ENCODE measurements at regions not wholly inside any gene's neighbourhood (a gene's known extent, or its start where the extent isn't known, plus 50 kb on each side); places are given as distances from the start of the nearest gene placed in this dataset.

GRCh38 chr13:34103854-34104253 lies 285.9 kb downstream of the RFC3 start:
- TF ChIP-seq, protein P1, sequence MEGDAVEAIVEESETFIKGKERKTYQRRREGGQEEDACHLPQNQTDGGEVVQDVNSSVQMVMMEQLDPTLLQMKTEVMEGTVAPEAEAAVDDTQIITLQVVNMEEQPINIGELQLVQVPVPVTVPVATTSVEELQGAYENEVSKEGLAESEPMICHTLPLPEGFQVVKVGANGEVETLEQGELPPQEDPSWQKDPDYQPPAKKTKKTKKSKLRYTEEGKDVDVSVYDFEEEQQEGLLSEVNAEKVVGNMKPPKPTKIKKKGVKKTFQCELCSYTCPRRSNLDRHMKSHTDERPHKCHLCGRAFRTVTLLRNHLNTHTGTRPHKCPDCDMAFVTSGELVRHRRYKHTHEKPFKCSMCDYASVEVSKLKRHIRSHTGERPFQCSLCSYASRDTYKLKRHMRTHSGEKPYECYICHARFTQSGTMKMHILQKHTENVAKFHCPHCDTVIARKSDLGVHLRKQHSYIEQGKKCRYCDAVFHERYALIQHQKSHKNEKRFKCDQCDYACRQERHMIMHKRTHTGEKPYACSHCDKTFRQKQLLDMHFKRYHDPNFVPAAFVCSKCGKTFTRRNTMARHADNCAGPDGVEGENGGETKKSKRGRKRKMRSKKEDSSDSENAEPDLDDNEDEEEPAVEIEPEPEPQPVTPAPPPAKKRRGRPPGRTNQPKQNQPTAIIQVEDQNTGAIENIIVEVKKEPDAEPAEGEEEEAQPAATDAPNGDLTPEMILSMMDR (IDR thresholded peaks at IDR 0.05): no peak
- TF ChIP-seq POLR2A (IDR thresholded peaks at IDR 0.05): no peak
- Histone ChIP-seq H3K27ac (no peak overlapping the region), H3K9me3 (no peaks in the 10 kb centered on the region), H3K4me3 (replicated peaks in 1 of 3) (no peak overlapping the region), H3K4me1 (no peaks in the 10 kb centered on the region), H3K27me3 (no peaks in the 10 kb centered on the region), H3K36me3 (no peaks in the 10 kb centered on the region)
- intact Hi-C loops (cut with DNase I): no loop called here
- DNase-seq: no peak
- WGBS, 2 donors: 83 to 84% methylated on average over 4 of the region's 4 CpGs

- H3K9me3 ChIP-seq: no peaks in the 10 kb centered on the region
- no peak for DNase-seq
- H3K27me3 ChIP-seq: no peaks in the 10 kb centered on the region
- no peak overlapping the region for H3K4me3 ChIP-seq (replicated peaks in 1 of 3)
- intact Hi-C loops (cut with DNase I): no loop called here
- H3K36me3 ChIP-seq: no peaks in the 10 kb centered on the region
- no peak overlapping the region for H3K27ac ChIP-seq
- H3K4me1 ChIP-seq: no peaks in the 10 kb centered on the region
- TF ChIP-seq, protein P1 (IDR thresholded peaks at IDR 0.05): no peak
- TF ChIP-seq POLR2A (IDR thresholded peaks at IDR 0.05): no peak
- 90 to 94% methylated on average over 4 of the region's 4 CpGs for WGBS, 2 donors
These were observed 286.9 kb downstream of the RFC3 start for GRCh38 chr13:34104853-34105252.

DNA sequence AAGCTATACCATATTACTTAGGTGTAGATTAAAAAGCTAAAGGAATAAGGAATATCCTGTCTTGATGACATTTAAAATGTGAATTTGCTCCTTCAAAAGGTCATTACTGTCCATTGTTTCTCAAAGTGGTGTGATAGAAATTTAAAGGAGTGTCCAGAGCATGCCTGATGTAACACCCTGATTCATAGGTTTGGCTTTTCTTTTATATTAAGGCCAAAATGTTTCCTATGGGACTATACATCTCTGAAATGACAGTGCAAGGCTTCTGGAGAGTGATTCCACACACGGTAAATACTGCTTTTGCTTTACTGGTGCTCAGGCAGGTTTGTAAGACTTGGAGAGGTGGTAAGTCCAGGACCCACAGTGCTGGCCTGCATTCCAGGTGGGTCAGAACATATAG lies 289.9 kb downstream of the RFC3 start:
- no peak for DNase-seq
- intact Hi-C loops (cut with DNase I): no loop called here
- Histone ChIP-seq H3K27me3 (no peaks in the 10 kb centered on the region), H3K36me3 (no peaks in the 10 kb centered on the region), H3K4me3 (replicated peaks in 1 of 3) (no peak overlapping the region), H3K9me3 (no peaks in the 10 kb centered on the region), H3K27ac (no peak overlapping the region), H3K4me1 (no peaks in the 10 kb centered on the region)
- 55 to 79% methylated on average over 1 of the region's 1 CpG for WGBS, 2 donors
- TF ChIP-seq, protein P1 (IDR thresholded peaks at IDR 0.05): no peak
- TF ChIP-seq POLR2A (IDR thresholded peaks at IDR 0.05): no peak

- no peak overlapping the region for H3K27ac ChIP-seq
- no peak for TF ChIP-seq POLR2A (IDR thresholded peaks at IDR 0.05)
- TF ChIP-seq, protein P1 (IDR thresholded peaks at IDR 0.05): no peak
- no peak for DNase-seq
- no peak overlapping the region for H3K4me3 ChIP-seq (replicated peaks in 1 of 3)
- 97 to 98% methylated on average over 2 of the region's 2 CpGs for WGBS, 2 donors
- intact Hi-C loops (cut with DNase I): no loop called here
- H3K4me1 ChIP-seq: no peaks in the 10 kb centered on the region
- no peaks in the 10 kb centered on the region for H3K27me3 ChIP-seq
- no peaks in the 10 kb centered on the region for H3K36me3 ChIP-seq
- no peaks in the 10 kb centered on the region for H3K9me3 ChIP-seq
These were observed 290.5 kb downstream of the RFC3 start for GRCh38 chr13:34108410-34108809.

- Histone ChIP-seq H3K4me3 (replicated peaks in 1 of 3) (no peak overlapping the region), H3K9me3 (no peaks in the 10 kb centered on the region), H3K27me3 (no peaks in the 10 kb centered on the region), H3K27ac (no peak overlapping the region), H3K36me3 (no peaks in the 10 kb centered on the region), H3K4me1 (no peaks in the 10 kb centered on the region)
- no peak for TF ChIP-seq POLR2A (IDR thresholded peaks at IDR 0.05)
- TF ChIP-seq, protein P1 (IDR thresholded peaks at IDR 0.05): no peak
- 69 to 81% methylated on average over 3 of the region's 3 CpGs for WGBS, 2 donors
- DNase-seq: no peak
- intact Hi-C loops (cut with DNase I): no loop called here
These were observed 296.6 kb downstream of the RFC3 start for GRCh38 chr13:34114581-34114980.

Measured in thyroid gland (tissue), 4 donors.